ENCODE measurements at regions not wholly inside any gene's neighbourhood (a gene's known extent, or its start where the extent isn't known, plus 50 kb on each side); places are given as distances from the start of the nearest gene placed in this dataset.

DNA sequence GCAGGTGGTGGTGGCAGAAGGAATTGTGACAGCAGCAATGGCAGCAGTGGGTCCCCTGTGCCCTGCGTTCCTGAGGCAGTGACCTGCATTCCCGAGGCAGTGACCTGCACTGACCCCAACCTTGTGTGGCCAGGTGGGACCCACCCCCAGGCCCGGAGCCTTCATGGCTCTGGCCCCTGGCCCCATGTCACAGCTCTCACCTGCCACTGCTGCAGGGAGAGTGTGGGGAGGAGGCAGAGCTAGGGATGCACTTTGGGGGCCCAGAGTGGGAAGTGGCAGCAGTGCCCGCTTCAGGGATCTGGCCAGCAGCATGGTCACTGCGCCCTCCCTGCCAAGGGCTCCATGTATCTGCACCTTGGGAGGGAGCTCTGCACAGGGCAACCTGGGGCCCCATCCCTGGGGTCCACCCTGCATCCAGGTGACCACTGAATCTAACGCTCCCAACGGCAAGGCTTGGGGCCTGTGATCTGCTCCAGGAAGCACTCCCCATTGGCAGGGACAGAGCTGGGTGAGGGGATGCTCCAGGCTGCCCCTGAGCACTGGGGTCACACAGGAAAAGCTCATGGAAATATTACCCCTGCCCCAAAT is 618.6 kb downstream of the RWDD3 start (continued):
- TF ChIP-seq, protein P1, sequence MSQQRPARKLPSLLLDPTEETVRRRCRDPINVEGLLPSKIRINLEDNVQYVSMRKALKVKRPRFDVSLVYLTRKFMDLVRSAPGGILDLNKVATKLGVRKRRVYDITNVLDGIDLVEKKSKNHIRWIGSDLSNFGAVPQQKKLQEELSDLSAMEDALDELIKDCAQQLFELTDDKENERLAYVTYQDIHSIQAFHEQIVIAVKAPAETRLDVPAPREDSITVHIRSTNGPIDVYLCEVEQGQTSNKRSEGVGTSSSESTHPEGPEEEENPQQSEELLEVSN (IDR thresholded peaks at IDR 0.05): no peak

Data from H1 (cell line).